Esophagus muscularis mucosa (tissue), 4 donors: ENCODE measurements at regions not wholly inside any gene's neighbourhood (a gene's known extent, or its start where the extent isn't known, plus 50 kb on each side); places are given as distances from the start of the nearest gene placed in this dataset.

ENCODE experiments used
- EP300 ChIP-seq: sonication (generic); formaldehyde crosslinking; IDR thresholded peaks from one replicate; pipeline ENCODE4 v1.6.1; 2017; ENCODE audit warnings: antibody characterized with exemption
- POLR2A ChIP-seq: fragments of 450-650 bp; IDR thresholded peaks from one replicate; pipeline ENCODE4 v1.6.1; 2017; ENCODE audit warnings: antibody characterized with exemption, moderate library complexity, mild to moderate bottlenecking, low read depth
- POLR2AphosphoS5 ChIP-seq, 2 donors: sonication (generic); formaldehyde crosslinking; IDR thresholded peaks; one replicate each; pipeline ENCODE4 v1.6.1; 2017; ENCODE audit warnings: antibody characterized with exemption in 2 of 2
- TF ChIP-seq, protein P1 (sequence below), 3 experiments: fragments of 200-600 bp in 2 of 3; fragments of 450-650 bp in 1 of 3; sonication (generic) in 2 of 3; IDR thresholded peaks; one replicate each; pipeline ENCODE4 v1.5.1; 2017 to 2019; ENCODE audit warnings: antibody characterized with exemption in 3 of 3, mild to moderate bottlenecking in 2 of 3, moderate library complexity in 1 of 3

- TF ChIP-seq, protein P1, sequence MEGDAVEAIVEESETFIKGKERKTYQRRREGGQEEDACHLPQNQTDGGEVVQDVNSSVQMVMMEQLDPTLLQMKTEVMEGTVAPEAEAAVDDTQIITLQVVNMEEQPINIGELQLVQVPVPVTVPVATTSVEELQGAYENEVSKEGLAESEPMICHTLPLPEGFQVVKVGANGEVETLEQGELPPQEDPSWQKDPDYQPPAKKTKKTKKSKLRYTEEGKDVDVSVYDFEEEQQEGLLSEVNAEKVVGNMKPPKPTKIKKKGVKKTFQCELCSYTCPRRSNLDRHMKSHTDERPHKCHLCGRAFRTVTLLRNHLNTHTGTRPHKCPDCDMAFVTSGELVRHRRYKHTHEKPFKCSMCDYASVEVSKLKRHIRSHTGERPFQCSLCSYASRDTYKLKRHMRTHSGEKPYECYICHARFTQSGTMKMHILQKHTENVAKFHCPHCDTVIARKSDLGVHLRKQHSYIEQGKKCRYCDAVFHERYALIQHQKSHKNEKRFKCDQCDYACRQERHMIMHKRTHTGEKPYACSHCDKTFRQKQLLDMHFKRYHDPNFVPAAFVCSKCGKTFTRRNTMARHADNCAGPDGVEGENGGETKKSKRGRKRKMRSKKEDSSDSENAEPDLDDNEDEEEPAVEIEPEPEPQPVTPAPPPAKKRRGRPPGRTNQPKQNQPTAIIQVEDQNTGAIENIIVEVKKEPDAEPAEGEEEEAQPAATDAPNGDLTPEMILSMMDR (IDR thresholded peaks at IDR 0.05), result no peak
- TF ChIP-seq POLR2AphosphoS5 (IDR thresholded peaks at IDR 0.05) (no peak), POLR2A (no peak), EP300 (no peak)
Observed at GRCh38 chr3:34357461-34357860, 559.0 kb downstream of the PDCD6IP start.
